ENCODE measurements at regions not wholly inside any gene's neighbourhood (a gene's known extent, or its start where the extent isn't known, plus 50 kb on each side); places are given as distances from the start of the nearest gene placed in this dataset.

DNA sequence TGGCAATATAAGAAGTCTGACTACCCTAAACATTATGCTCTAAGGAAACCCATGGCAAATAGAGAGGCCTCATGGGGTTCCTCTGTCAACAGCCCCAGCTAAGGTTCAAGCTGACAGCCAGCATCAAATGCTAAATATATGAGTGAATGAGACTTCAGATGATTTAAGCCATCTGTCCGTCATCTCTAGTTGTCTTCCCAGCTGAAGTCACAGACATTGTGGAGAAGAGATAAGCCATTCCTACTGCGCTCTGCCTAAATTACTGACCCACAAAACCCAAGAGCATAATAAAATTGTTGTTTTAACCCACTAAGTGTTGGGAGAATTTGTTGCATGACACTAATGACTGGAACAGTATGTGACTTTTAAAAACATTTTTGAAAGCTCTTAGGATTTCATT, 87.3 kb upstream of the IGSF10 start:
- no peak overlapping the region for H3K9ac ChIP-seq (ENCODE audit: insufficient read depth, low read length, poor library complexity, severe bottlenecking)
- TF ChIP-seq, protein P1, sequence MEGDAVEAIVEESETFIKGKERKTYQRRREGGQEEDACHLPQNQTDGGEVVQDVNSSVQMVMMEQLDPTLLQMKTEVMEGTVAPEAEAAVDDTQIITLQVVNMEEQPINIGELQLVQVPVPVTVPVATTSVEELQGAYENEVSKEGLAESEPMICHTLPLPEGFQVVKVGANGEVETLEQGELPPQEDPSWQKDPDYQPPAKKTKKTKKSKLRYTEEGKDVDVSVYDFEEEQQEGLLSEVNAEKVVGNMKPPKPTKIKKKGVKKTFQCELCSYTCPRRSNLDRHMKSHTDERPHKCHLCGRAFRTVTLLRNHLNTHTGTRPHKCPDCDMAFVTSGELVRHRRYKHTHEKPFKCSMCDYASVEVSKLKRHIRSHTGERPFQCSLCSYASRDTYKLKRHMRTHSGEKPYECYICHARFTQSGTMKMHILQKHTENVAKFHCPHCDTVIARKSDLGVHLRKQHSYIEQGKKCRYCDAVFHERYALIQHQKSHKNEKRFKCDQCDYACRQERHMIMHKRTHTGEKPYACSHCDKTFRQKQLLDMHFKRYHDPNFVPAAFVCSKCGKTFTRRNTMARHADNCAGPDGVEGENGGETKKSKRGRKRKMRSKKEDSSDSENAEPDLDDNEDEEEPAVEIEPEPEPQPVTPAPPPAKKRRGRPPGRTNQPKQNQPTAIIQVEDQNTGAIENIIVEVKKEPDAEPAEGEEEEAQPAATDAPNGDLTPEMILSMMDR (IDR thresholded peaks at IDR 0.05) = no peak
- H3K27ac ChIP-seq (ENCODE audit: low read depth in 1 of 2, low read length in 2 of 2) = no peak overlapping the region
- H3K27me3 ChIP-seq (ENCODE audit: control insufficient read depth in 2 of 2, insufficient read depth in 2 of 2, low read length in 2 of 2) = no peaks in the 10 kb centered on the region
- Mint-ChIP-seq H3K4me1 (peaks cover 11% of the 10 kb centered on the region), H3K9me3 (peaks cover 0 to 8% (median 3%) of the 10 kb centered on the region in 7 donors), H3K27me3 (ENCODE audit: low read depth in 3 of 3) (no peaks in the 10 kb centered on the region), H3K36me3 (no peaks in the 10 kb centered on the region), H3K4me3 (no peak overlapping the region), H3K27ac (no peak overlapping the region)
- DNase-seq = no peak
- H3K79me2 ChIP-seq (ENCODE audit: insufficient read depth, low read length) = no peaks in the 10 kb centered on the region
- no peak overlapping the region for H2AFZ ChIP-seq (ENCODE audit: insufficient read depth, low read depth, low read length, poor library complexity, severe bottlenecking)
- intact Hi-C loops (cut with micrococcal nuclease) = no loop called here
- no peak overlapping the region for H3K4me2 ChIP-seq (replicated peaks; ENCODE audit: extremely low read depth, low read length, poor library complexity, severe bottlenecking)
- peaks cover 8 to 11% of the 10 kb centered on the region in 2 donors for H3K4me1 ChIP-seq (ENCODE audit: control insufficient read depth in 1 of 2, insufficient read depth in 2 of 2, low read length in 2 of 2)
- no peaks in the 10 kb centered on the region for H3K9me3 ChIP-seq (replicated peaks in 1 of 2; ENCODE audit: control insufficient read depth in 1 of 2, insufficient read depth in 1 of 2, low read length in 2 of 2)
- no CpG with 5 or more reads among the region's 2 CpGs for WGBS (ENCODE audit: insufficient coverage)
- no peaks in the 10 kb centered on the region for H3K36me3 ChIP-seq (replicated peaks in 1 of 2; ENCODE audit: control insufficient read depth in 1 of 2, insufficient read depth in 2 of 2, low read length in 2 of 2)
- H3K4me3 ChIP-seq (replicated peaks in 1 of 3; ENCODE audit: low read depth in 2 of 3, low read length in 3 of 3) = no peak overlapping the region
- H4K20me1 ChIP-seq (ENCODE audit: insufficient read depth, low read length) = no peaks in the 10 kb centered on the region

DNA sequence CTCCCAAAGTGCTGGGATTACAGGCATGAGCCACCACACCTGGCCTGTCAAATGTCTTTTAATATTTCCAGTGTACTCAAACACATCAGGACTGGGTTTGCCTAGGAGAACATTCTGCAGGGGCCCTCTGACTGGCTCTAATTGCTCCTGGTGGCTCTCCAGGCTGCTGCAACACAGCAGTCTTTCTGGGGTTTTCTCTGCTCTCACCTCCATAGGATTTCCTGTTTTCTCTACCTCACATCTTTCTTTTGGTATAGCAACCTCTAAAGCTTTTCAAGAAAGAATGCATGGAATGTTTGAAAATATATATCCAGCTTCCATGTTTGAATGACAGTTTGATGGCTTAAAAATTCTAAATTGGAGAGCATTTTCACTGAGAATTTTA, 83.3 kb upstream of the IGSF10 start:
- H3K9me3 ChIP-seq (replicated peaks in 1 of 2; ENCODE audit: control insufficient read depth in 1 of 2, insufficient read depth in 1 of 2, low read length in 2 of 2) = no peaks in the 10 kb centered on the region
- no peaks in the 10 kb centered on the region for H3K27me3 ChIP-seq (ENCODE audit: control insufficient read depth in 2 of 2, insufficient read depth in 2 of 2, low read length in 2 of 2)
- H3K9ac ChIP-seq (ENCODE audit: insufficient read depth, low read length, poor library complexity, severe bottlenecking) = no peak overlapping the region
- no peaks in the 10 kb centered on the region for H3K36me3 ChIP-seq (replicated peaks in 1 of 2; ENCODE audit: control insufficient read depth in 1 of 2, insufficient read depth in 2 of 2, low read length in 2 of 2)
- TF ChIP-seq, protein P1 (IDR thresholded peaks at IDR 0.05) = no peak
- intact Hi-C loops (cut with micrococcal nuclease) = no loop called here
- H2AFZ ChIP-seq (ENCODE audit: insufficient read depth, low read depth, low read length, poor library complexity, severe bottlenecking) = no peak overlapping the region
- H3K4me1 ChIP-seq (ENCODE audit: control insufficient read depth in 1 of 2, insufficient read depth in 2 of 2, low read length in 2 of 2) = no peaks in the 10 kb centered on the region
- no peaks in the 10 kb centered on the region for H4K20me1 ChIP-seq (ENCODE audit: insufficient read depth, low read length)
- H3K4me2 ChIP-seq (replicated peaks; ENCODE audit: extremely low read depth, low read length, poor library complexity, severe bottlenecking) = no peak overlapping the region
- Mint-ChIP-seq H3K27me3 (ENCODE audit: low read depth in 3 of 3) (no peaks in the 10 kb centered on the region), H3K9me3 (peaks cover 0 to 2% (median 0%) of the 10 kb centered on the region in 7 donors), H3K4me3 (no peak overlapping the region), H3K27ac (no peak overlapping the region), H3K36me3 (no peaks in the 10 kb centered on the region), H3K4me1 (no peaks in the 10 kb centered on the region)
- no peaks in the 10 kb centered on the region for H3K79me2 ChIP-seq (ENCODE audit: insufficient read depth, low read length)
- H3K27ac ChIP-seq (ENCODE audit: low read depth in 1 of 2, low read length in 2 of 2) = no peak overlapping the region
- no peak for DNase-seq
- H3K4me3 ChIP-seq (replicated peaks in 1 of 3; ENCODE audit: low read depth in 2 of 3, low read length in 3 of 3) = no peak overlapping the region
